ENCODE measurements at regions not wholly inside any gene's neighbourhood (a gene's known extent, or its start where the extent isn't known, plus 50 kb on each side); places are given as distances from the start of the nearest gene placed in this dataset.

GRCh38 chr12:47403681-47404080 is 302.1 kb downstream of the RPAP3 start:
- TF ChIP-seq CTCF (IDR thresholded peaks at IDR 0.05) (no peak), TAF1 (IDR thresholded peaks at IDR 0.05; ENCODE audit: borderline replicate concordance, low read depth, low read length) (no peak), CHD2 (IDR thresholded peaks at IDR 0.05; ENCODE audit: low read length, partially characterized antibody) (no peak), EP300 (IDR thresholded peaks at IDR 0.05; ENCODE audit: borderline replicate concordance in 1 of 2, low read depth in 1 of 2, low read length in 1 of 2) (no peak), POLR2AphosphoS5 (IDR thresholded peaks at IDR 0.05; ENCODE audit: low read depth, low read length) (no peak), USF2 (IDR thresholded peaks at IDR 0.05; ENCODE audit: borderline replicate concordance, low read depth, low read length) (no peak), MAX (IDR thresholded peaks at IDR 0.05; ENCODE audit: low read depth) (no peak), USF1 (IDR thresholded peaks at IDR 0.05; ENCODE audit: borderline replicate concordance, low read depth) (no peak), FOXJ3 (CRISPR knock-in tag; IDR thresholded peaks at IDR 0.05) (no peak), EZH2phosphoT487 (IDR thresholded peaks at IDR 0.05; ENCODE audit: borderline replicate concordance, low read depth) (no peak)

Data from SK-N-SH (cell line).